Cardiac septum (tissue), 1 donor: ENCODE measurements at regions not wholly inside any gene's neighbourhood (a gene's known extent, or its start where the extent isn't known, plus 50 kb on each side); places are given as distances from the start of the nearest gene placed in this dataset.

Experiments used
- DNase-seq: peaks from one replicate; pipeline ENCODE4 v3.0.0-alpha.2; 2020; ENCODE audit warnings: low spot score
- intact Hi-C: fragments of 100-400 bp; cut with DNase I; formaldehyde crosslinking; loops from one replicate; pipeline ENCODE4 v1.14.0; 2022
- donor health status: DM: no; HTN: no; CAD: no.

GRCh38 chr7:157480371-157481050, 143.7 kb downstream of the DNAJB6 start:
- intact Hi-C loops, result no loop called here
- DNase-seq, result no peak

DNA sequence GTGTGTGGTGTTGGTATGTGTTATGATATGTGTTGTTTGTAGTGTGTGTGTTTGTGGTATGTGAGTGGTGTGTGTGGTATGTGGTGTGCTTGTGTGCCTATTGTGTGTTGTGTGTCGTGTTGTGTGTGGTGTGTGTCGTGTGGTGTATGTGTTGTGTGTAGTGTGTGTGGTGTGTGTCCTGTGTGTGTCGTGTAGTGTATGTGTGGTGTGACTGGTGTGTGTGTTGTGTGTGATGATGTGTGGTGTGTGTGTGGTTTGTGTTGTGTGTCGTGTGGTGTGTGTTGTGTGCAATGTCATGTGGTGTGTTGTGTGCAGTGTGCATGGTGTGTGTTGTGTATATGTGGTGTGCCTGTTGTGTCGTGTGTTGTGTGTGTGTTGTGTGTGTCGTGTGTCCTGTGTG, 144.6 kb downstream of the DNAJB6 start:
- intact Hi-C loops, result no loop called here
- no peak for DNase-seq

- intact Hi-C loops, result no loop called here
- DNase-seq, result no peak
These were observed 145.2 kb downstream of the DNAJB6 start for GRCh38 chr7:157482025-157482424.

DNA sequence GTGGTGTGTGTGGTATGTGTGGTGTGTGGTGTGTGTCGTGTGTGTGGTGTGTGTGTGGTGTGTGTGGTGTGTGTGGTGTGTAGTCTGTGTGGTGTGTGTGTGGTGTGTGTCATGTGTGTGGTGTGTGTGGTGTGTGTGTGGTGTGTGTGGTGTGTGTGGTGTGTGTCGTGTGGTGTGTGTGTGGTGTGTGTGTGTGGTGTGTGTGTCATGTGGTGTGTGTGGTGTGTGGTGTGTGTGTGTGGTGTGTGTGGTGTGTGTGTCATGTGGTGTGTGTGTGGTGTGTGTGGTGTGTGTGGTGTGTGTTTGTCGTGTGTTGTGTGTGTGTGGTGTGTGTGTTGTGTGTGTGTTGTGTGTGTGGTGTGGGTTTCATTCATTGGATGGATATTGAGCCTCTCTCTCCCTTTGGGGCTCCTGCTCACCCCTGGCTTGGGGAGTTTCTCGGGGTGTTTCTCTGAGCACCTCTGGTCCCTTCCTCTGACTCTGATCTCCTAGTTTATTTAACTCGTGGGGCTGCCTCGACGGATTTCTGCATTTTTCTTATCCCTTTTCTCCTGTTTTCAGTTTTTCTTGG, 145.8 kb downstream of the DNAJB6 start:
- intact Hi-C loops, result no loop called here

DNA sequence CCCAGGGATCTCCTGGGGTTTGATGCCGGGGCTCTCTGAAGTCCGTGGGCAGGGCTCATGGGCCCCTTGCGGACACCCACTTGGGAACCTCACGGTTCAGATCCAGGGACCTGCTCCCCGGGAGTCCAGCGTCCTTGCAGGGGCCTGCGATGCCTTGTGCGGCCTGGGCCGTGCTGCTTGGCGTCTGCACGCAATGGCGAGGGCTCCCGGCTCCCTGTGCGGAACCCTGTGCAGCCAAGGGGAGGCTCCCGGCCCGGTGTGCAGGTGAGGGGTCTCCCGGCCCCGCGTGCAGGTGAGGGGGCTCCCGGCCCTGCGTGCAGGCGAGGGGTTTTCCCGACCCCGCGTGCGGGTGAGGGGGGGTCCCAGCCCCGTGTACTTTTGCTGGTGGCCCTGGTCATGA, 146.7 kb downstream of the DNAJB6 start:
- no peak for DNase-seq
- intact Hi-C loops, result no loop called here

More for the DNA sequence above, 145.8 kb downstream of the DNAJB6 start:
- no peak for DNase-seq

GRCh38 chr7:157483971-157484410, 147.2 kb downstream of the DNAJB6 start:
- intact Hi-C loops, result no loop called here
- DNase-seq, result no peak

- intact Hi-C loops, result no loop called here
- no peak for DNase-seq
These were observed 147.7 kb downstream of the DNAJB6 start for GRCh38 chr7:157484411-157485081.

- intact Hi-C loops, result no loop called here
- DNase-seq, result no peak
These were observed 148.6 kb downstream of the DNAJB6 start for GRCh38 chr7:157485361-157485831.

GRCh38 chr7:157486007-157486755, 149.4 kb downstream of the DNAJB6 start:
- intact Hi-C loops, result no loop called here
- DNase-seq, result no peak

- intact Hi-C loops, result no loop called here
- DNase-seq, result no peak
These were observed 150.4 kb downstream of the DNAJB6 start for GRCh38 chr7:157487046-157487770.

- DNase-seq, result no peak
These were observed 151.5 kb downstream of the DNAJB6 start for GRCh38 chr7:157488281-157488680.

DNA sequence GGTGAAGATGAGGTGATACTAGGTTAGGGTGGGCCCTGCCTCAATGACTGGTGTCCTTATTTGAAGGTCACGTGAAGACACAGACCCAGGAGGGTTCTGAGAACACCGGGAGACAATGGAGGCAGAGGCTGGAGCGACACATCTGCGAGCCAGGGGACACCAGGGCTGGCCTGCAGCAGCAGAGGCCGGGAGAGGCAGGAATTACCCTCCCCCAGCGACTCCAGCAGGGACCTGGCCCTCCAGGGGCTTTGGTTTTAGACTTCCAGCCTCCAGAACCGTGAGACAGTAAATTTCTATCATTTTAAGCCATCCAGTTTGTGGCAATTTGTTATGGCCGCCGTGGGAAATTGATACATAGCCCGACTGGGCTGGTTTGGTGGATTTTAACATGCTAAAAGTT, 152.2 kb downstream of the DNAJB6 start:
- no peak for DNase-seq

More at GRCh38 chr7:157488281-157488680, 151.5 kb downstream of the DNAJB6 start:
- intact Hi-C loops, result no loop called here

More for the DNA sequence above, 152.2 kb downstream of the DNAJB6 start:
- intact Hi-C loops, result no loop called here
